NCI-H748 (cell line): ENCODE measurements at regions not wholly inside any gene's neighbourhood (a gene's known extent, or its start where the extent isn't known, plus 50 kb on each side); places are given as distances from the start of the nearest gene placed in this dataset.
"Not testable (repeated sequence)": the region's sequence is repeated elsewhere in the genome, so short reads cannot be mapped to it uniquely, and the experiment has no call there.

Experiments used
- DNase-seq: peaks from one replicate; lab custom pipeline; 2025; ENCODE audit not compliant: unreplicated experiment; lab: John Stamatoyannopoulos, UW

GRCh38 chr5:110278449-110278848, 448.0 kb downstream of the TMEM232 start:
- not testable (repeated sequence) for DNase-seq

GRCh38 chr5:110284121-110284520, 442.4 kb downstream of the TMEM232 start:
- DNase-seq: not testable (repeated sequence)

- no peak for DNase-seq
Observed at GRCh38 chr5:110288766-110289511, 437.5 kb downstream of the TMEM232 start.

GRCh38 chr5:110289512-110289810, 437.0 kb downstream of the TMEM232 start:
- DNase-seq: no peak

- DNase-seq: no peak
Observed at GRCh38 chr5:110290542-110290941, 435.9 kb downstream of the TMEM232 start.

GRCh38 chr5:110294281-110294680, 432.2 kb downstream of the TMEM232 start:
- DNase-seq: no peak

- no peak for DNase-seq
Observed at GRCh38 chr5:110297152-110297670, 429.3 kb downstream of the TMEM232 start.

- DNase-seq: no peak
Observed at GRCh38 chr5:110304176-110304575, 422.3 kb downstream of the TMEM232 start.

- DNase-seq: no peak
Observed at GRCh38 chr5:110306650-110307049, 419.8 kb downstream of the TMEM232 start.

GRCh38 chr5:110309222-110309621, 417.2 kb downstream of the TMEM232 start:
- DNase-seq: no peak

- not testable (repeated sequence) for DNase-seq
Observed at GRCh38 chr5:110316566-110316965, 409.9 kb downstream of the TMEM232 start.

GRCh38 chr5:110321117-110321516, 405.4 kb downstream of the TMEM232 start:
- DNase-seq: no peak

- no peak for DNase-seq
Observed at GRCh38 chr5:110323357-110323756, 403.1 kb downstream of the TMEM232 start.

GRCh38 chr5:110323832-110324231, 402.6 kb downstream of the TMEM232 start:
- DNase-seq: no peak

- no peak for DNase-seq
Observed at GRCh38 chr5:110324876-110325275, 401.6 kb downstream of the TMEM232 start.

GRCh38 chr5:110329955-110330525, 396.4 kb downstream of the TMEM232 start:
- no peak for DNase-seq

- peak; percentile 6 for DNase-seq
Observed at GRCh38 chr5:110333384-110333783, 393.1 kb downstream of the TMEM232 start.

- no peak for DNase-seq
Observed at GRCh38 chr5:110335361-110336066, 391.0 kb downstream of the TMEM232 start.

- no peak for DNase-seq
Observed at GRCh38 chr5:110338341-110339083, 388.0 kb downstream of the TMEM232 start.

GRCh38 chr5:110339399-110339798, 387.1 kb downstream of the TMEM232 start:
- DNase-seq: no peak

- DNase-seq: no peak
Observed at GRCh38 chr5:110341836-110342235, 384.6 kb downstream of the TMEM232 start.
